GM23338 (cell line): ENCODE measurements at regions not wholly inside any gene's neighbourhood (a gene's known extent, or its start where the extent isn't known, plus 50 kb on each side); places are given as distances from the start of the nearest gene placed in this dataset.

Experiments used
- ATAC-seq: fragments of 200-7000 bp; cut with Tn5 transposase; 3 replicates; pipeline ENCODE4 v1.9.1; 2020
- DNase-seq: peaks from one replicate; pipeline ENCODE4 v3.0.0-alpha.2; 2015; ENCODE audit warnings: low spot score
- H2AFZ ChIP-seq: fragments of 200-600 bp; sonication (generic); 2 replicates; pipeline ENCODE4 v1.8.0; 2016; ENCODE audit warnings: antibody characterized with exemption, mild to moderate bottlenecking, moderate library complexity
- H3F3A ChIP-seq: fragments of 200-600 bp; sonication (generic); replicated peaks from 2 replicates; pipeline ENCODE4 v1.8.0; 2017; ENCODE audit warnings: antibody characterized with exemption, mixed run types, low read depth
- H3K27ac ChIP-seq: fragments of 200-600 bp; sonication (generic); 2 replicates; pipeline ENCODE4 v1.6.1; 2016; ENCODE audit warnings: low read depth
- H3K27me3 ChIP-seq: fragments of 200-600 bp; sonication (generic); 2 replicates; pipeline ENCODE4 v1.8.0; 2016; ENCODE audit warnings: mild to moderate bottlenecking, mixed run types, moderate library complexity; ENCODE audit not compliant: insufficient read depth
- H3K36me3 ChIP-seq: fragments of 200-600 bp; sonication (generic); 2 replicates; pipeline ENCODE4 v1.8.0; 2016; ENCODE audit warnings: mild to moderate bottlenecking; ENCODE audit not compliant: insufficient read depth
- H3K4me1 ChIP-seq: fragments of 200-600 bp; sonication (generic); 2 replicates; pipeline ENCODE4 v1.8.0; 2016; ENCODE audit warnings: mild to moderate bottlenecking, moderate library complexity; ENCODE audit not compliant: insufficient read depth
- H3K4me2 ChIP-seq: fragments of 200-600 bp; sonication (generic); 2 replicates; pipeline ENCODE4 v1.7.1; 2017; ENCODE audit warnings: mixed run types
- H3K4me3 ChIP-seq: fragments of 200-600 bp; sonication (generic); 2 replicates; pipeline ENCODE4 v1.6.1; 2016; ENCODE audit warnings: mixed run types
- H3K79me2 ChIP-seq: fragments of 200-600 bp; sonication (generic); replicated peaks from 2 replicates; pipeline ENCODE4 v1.8.0; 2017; ENCODE audit warnings: mild to moderate bottlenecking; ENCODE audit not compliant: insufficient read depth
- H3K9me2 ChIP-seq: fragments of 200-600 bp; sonication (generic); 2 replicates; pipeline ENCODE4 v1.8.0; 2017; ENCODE audit not compliant: insufficient read depth
- H4K20me1 ChIP-seq: fragments of 200-600 bp; sonication (generic); replicated peaks from 2 replicates; pipeline ENCODE4 v1.8.0; 2017; ENCODE audit warnings: mild to moderate bottlenecking; ENCODE audit not compliant: insufficient read depth
- H3K27ac Mint-ChIP-seq: 2 replicates; pipeline ENCODE4 v1.8.0; 2020; ENCODE audit warnings: inconsistent platforms, mild to moderate bottlenecking, moderate library complexity, mixed read lengths
- H3K27me3 Mint-ChIP-seq: 3 replicates; pipeline ENCODE4 v1.8.0; 2022; ENCODE audit warnings: low read depth, mild to moderate bottlenecking, moderate library complexity, mixed read lengths, inconsistent platforms; ENCODE audit not compliant: insufficient read depth, poor library complexity
- H3K36me3 Mint-ChIP-seq: 3 replicates; pipeline ENCODE4 v1.8.0; 2021; ENCODE audit warnings: low read depth, mild to moderate bottlenecking, inconsistent platforms, moderate library complexity, mixed read lengths
- H3K4me1 Mint-ChIP-seq: 3 replicates; pipeline ENCODE4 v1.8.0; 2020; ENCODE audit warnings: mild to moderate bottlenecking, inconsistent platforms, mixed read lengths
- H3K4me3 Mint-ChIP-seq: 3 replicates; pipeline ENCODE4 v1.8.0; 2021; ENCODE audit warnings: moderate library complexity, mild to moderate bottlenecking, inconsistent platforms, mixed read lengths
- H3K9me3 Mint-ChIP-seq: 3 replicates; pipeline ENCODE4 v1.8.0; 2020; ENCODE audit warnings: moderate library complexity, mild to moderate bottlenecking, inconsistent platforms, mixed read lengths
- CREB1 ChIP-seq: fragments of 250-450 bp; sonication (Bioruptor Pico); IDR thresholded peaks from 2 replicates; pipeline ENCODE4 v1.5.0; 2020; ENCODE audit warnings: low read depth, mild to moderate bottlenecking, moderate library complexity
- EZH2 ChIP-seq: fragments of 200-600 bp; sonication (generic); IDR thresholded peaks from one replicate; pipeline ENCODE4 v1.8.0; 2017; ENCODE audit warnings: antibody characterized with exemption, mild to moderate bottlenecking, low read depth; ENCODE audit not compliant: unreplicated experiment
- EZH2phosphoT487 ChIP-seq: fragments of 200-600 bp; sonication (generic); IDR thresholded peaks from one replicate; pipeline ENCODE4 v1.8.1; 2018; ENCODE audit warnings: antibody characterized with exemption; ENCODE audit not compliant: unreplicated experiment
- JUNB ChIP-seq: IDR thresholded peaks from one replicate; pipeline ENCODE4 v1.6.1; 2016; ENCODE audit warnings: antibody characterized with exemption; ENCODE audit not compliant: unreplicated experiment
- NANOG ChIP-seq: IDR thresholded peaks from 2 replicates; pipeline ENCODE4 v1.6.1; 2016; ENCODE audit warnings: antibody characterized with exemption, borderline replicate concordance
- POLR2AphosphoS5 ChIP-seq: IDR thresholded peaks from 2 replicates; pipeline ENCODE4 v1.6.1; 2016; ENCODE audit warnings: antibody characterized with exemption, low read depth
- ZNF114 ChIP-seq: fragments of 250-450 bp; sonication (Bioruptor Pico); IDR thresholded peaks from 2 replicates; pipeline ENCODE4 v1.5.0; 2020; ENCODE audit warnings: mild to moderate bottlenecking, moderate library complexity
- ZNF331 ChIP-seq: fragments of 250-450 bp; sonication (Bioruptor Pico); IDR thresholded peaks from 2 replicates; pipeline ENCODE4 v1.5.0; 2020; ENCODE audit warnings: low read depth, mild to moderate bottlenecking, moderate library complexity
- TF ChIP-seq, protein P1 (sequence below): IDR thresholded peaks from 2 replicates; pipeline ENCODE4 v1.6.1; 2016; ENCODE audit warnings: antibody characterized with exemption
- TF ChIP-seq, protein P2 (sequence below): fragments of 250-450 bp; sonication (Bioruptor Pico); IDR thresholded peaks from 2 replicates; pipeline ENCODE4 v1.5.0; 2020; ENCODE audit warnings: mild to moderate bottlenecking, moderate library complexity
- TF ChIP-seq, protein P3 (sequence below): IDR thresholded peaks from one replicate; pipeline ENCODE4 v1.6.1; 2018; ENCODE audit warnings: antibody characterized with exemption; ENCODE audit not compliant: unreplicated experiment

DNA sequence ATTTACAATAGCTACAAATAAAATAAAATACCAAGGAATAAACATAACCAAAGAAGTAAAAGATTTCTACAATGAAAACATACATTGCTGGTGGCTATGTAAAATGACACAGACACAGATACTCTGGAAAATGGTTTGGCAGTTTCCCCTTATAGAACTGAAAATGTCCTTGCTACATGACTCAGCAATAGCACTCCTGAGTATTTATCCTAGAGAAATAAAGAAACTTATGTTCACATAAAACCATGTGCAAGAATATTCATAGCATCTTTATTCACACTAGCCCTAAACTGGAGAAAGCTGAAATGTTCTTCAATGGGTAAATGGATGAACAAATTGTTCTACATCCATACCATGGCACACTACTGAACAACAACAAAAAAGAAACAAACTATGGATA lies 100.2 kb upstream of the RFC3 start:
- H3K27me3 Mint-ChIP-seq: no peaks in the 10 kb centered on the region
- no peaks in the 10 kb centered on the region for H3K27me3 ChIP-seq
- H3K4me3 Mint-ChIP-seq: no peak overlapping the region

DNA sequence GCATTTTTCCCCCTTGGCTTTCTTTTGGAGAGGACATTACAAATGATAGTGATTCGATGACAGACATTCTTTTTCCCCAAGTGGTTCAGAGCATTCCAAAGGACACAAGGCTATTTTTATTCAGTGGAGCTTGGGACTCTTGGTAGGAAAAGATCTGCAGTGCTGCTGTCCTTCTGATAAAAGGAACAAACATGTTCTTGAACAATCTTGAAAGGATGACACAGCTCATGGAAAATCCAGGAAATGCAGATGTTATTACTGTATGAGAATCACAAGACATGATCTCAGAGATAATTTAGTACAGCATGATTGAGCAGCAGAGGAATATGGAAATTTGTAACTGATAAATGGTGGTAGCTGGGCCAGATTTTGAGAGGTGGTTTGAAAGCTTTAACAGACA lies 96.2 kb upstream of the RFC3 start:
- Mint-ChIP-seq H3K9me3 (no peaks in the 10 kb centered on the region), H3K27me3 (no peaks in the 10 kb centered on the region), H3K36me3 (no peaks in the 10 kb centered on the region; the same call in 2 of the 3 replicates), H3K4me3 (no peak overlapping the region), H3K27ac (no peak overlapping the region), H3K4me1 (peaks cover 7% of the 10 kb centered on the region; the same call in 2 of the 3 replicates)
- Histone ChIP-seq H3F3A (no peaks in the 10 kb centered on the region), H3K27me3 (no peaks in the 10 kb centered on the region), H3K27ac (no peak overlapping the region), H3K36me3 (no peaks in the 10 kb centered on the region), H4K20me1 (no peaks in the 10 kb centered on the region), H3K9me2 (no peaks in the 10 kb centered on the region), H2AFZ (no peak overlapping the region), H3K4me3 (no peak overlapping the region), H3K79me2 (no peaks in the 10 kb centered on the region), H3K4me2 (no peak overlapping the region), H3K4me1 (no peaks in the 10 kb centered on the region)
- no peak for DNase-seq
- no peak for ATAC-seq
- TF ChIP-seq JUNB (no peak), ZNF331 (CRISPR knock-in tag) (no peak), EZH2phosphoT487 (no peak), POLR2AphosphoS5 (no peak), NANOG (no peak), EZH2 (no peak), ZNF114 (CRISPR knock-in tag) (no peak), CREB1 (CRISPR knock-in tag) (no peak)
- TF ChIP-seq, protein P1, sequence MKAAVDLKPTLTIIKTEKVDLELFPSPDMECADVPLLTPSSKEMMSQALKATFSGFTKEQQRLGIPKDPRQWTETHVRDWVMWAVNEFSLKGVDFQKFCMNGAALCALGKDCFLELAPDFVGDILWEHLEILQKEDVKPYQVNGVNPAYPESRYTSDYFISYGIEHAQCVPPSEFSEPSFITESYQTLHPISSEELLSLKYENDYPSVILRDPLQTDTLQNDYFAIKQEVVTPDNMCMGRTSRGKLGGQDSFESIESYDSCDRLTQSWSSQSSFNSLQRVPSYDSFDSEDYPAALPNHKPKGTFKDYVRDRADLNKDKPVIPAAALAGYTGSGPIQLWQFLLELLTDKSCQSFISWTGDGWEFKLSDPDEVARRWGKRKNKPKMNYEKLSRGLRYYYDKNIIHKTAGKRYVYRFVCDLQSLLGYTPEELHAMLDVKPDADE: no peak
- TF ChIP-seq, protein P2, sequence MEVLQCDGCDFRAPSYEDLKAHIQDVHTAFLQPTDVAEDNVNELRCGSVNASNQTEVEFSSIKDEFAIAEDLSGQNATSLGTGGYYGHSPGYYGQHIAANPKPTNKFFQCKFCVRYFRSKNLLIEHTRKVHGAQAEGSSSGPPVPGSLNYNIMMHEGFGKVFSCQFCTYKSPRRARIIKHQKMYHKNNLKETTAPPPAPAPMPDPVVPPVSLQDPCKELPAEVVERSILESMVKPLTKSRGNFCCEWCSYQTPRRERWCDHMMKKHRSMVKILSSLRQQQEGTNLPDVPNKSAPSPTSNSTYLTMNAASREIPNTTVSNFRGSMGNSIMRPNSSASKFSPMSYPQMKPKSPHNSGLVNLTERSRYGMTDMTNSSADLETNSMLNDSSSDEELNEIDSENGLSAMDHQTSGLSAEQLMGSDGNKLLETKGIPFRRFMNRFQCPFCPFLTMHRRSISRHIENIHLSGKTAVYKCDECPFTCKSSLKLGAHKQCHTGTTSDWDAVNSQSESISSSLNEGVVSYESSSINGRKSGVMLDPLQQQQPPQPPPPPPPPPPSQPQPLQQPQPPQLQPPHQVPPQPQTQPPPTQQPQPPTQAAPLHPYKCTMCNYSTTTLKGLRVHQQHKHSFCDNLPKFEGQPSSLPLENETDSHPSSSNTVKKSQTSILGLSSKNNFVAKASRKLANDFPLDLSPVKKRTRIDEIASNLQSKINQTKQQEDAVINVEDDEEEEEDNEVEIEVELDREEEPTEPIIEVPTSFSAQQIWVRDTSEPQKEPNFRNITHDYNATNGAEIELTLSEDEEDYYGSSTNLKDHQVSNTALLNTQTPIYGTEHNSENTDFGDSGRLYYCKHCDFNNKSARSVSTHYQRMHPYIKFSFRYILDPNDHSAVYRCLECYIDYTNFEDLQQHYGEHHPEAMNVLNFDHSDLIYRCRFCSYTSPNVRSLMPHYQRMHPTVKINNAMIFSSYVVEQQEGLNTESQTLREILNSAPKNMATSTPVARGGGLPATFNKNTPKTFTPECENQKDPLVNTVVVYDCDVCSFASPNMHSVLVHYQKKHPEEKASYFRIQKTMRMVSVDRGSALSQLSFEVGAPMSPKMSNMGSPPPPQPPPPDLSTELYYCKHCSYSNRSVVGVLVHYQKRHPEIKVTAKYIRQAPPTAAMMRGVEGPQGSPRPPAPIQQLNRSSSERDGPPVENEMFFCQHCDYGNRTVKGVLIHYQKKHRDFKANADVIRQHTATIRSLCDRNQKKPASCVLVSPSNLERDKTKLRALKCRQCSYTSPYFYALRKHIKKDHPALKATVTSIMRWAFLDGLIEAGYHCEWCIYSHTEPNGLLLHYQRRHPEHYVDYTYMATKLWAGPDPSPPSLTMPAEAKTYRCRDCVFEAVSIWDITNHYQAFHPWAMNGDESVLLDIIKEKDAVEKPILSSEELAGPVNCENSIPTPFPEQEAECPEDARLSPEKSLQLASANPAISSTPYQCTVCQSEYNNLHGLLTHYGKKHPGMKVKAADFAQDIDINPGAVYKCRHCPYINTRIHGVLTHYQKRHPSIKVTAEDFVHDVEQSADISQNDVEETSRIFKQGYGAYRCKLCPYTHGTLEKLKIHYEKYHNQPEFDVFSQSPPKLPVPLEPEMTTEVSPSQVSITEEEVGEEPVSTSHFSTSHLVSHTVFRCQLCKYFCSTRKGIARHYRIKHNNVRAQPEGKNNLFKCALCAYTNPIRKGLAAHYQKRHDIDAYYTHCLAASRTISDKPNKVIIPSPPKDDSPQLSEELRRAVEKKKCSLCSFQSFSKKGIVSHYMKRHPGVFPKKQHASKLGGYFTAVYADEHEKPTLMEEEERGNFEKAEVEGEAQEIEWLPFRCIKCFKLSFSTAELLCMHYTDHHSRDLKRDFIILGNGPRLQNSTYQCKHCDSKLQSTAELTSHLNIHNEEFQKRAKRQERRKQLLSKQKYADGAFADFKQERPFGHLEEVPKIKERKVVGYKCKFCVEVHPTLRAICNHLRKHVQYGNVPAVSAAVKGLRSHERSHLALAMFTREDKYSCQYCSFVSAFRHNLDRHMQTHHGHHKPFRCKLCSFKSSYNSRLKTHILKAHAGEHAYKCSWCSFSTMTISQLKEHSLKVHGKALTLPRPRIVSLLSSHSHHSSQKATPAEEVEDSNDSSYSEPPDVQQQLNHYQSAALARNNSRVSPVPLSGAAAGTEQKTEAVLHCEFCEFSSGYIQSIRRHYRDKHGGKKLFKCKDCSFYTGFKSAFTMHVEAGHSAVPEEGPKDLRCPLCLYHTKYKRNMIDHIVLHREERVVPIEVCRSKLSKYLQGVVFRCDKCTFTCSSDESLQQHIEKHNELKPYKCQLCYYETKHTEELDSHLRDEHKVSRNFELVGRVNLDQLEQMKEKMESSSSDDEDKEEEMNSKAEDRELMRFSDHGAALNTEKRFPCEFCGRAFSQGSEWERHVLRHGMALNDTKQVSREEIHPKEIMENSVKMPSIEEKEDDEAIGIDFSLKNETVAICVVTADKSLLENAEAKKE (CRISPR knock-in tag): no peak
- TF ChIP-seq, protein P3, sequence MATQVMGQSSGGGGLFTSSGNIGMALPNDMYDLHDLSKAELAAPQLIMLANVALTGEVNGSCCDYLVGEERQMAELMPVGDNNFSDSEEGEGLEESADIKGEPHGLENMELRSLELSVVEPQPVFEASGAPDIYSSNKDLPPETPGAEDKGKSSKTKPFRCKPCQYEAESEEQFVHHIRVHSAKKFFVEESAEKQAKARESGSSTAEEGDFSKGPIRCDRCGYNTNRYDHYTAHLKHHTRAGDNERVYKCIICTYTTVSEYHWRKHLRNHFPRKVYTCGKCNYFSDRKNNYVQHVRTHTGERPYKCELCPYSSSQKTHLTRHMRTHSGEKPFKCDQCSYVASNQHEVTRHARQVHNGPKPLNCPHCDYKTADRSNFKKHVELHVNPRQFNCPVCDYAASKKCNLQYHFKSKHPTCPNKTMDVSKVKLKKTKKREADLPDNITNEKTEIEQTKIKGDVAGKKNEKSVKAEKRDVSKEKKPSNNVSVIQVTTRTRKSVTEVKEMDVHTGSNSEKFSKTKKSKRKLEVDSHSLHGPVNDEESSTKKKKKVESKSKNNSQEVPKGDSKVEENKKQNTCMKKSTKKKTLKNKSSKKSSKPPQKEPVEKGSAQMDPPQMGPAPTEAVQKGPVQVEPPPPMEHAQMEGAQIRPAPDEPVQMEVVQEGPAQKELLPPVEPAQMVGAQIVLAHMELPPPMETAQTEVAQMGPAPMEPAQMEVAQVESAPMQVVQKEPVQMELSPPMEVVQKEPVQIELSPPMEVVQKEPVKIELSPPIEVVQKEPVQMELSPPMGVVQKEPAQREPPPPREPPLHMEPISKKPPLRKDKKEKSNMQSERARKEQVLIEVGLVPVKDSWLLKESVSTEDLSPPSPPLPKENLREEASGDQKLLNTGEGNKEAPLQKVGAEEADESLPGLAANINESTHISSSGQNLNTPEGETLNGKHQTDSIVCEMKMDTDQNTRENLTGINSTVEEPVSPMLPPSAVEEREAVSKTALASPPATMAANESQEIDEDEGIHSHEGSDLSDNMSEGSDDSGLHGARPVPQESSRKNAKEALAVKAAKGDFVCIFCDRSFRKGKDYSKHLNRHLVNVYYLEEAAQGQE: no peak

More for the DNA sequence above, 100.2 kb upstream of the RFC3 start:
- Histone ChIP-seq H3K4me3 (no peak overlapping the region), H3F3A (no peaks in the 10 kb centered on the region), H4K20me1 (no peaks in the 10 kb centered on the region), H3K36me3 (no peaks in the 10 kb centered on the region), H3K4me1 (no peaks in the 10 kb centered on the region), H3K79me2 (no peaks in the 10 kb centered on the region), H3K27ac (no peak overlapping the region), H2AFZ (no peak overlapping the region), H3K4me2 (no peak overlapping the region), H3K9me2 (no peaks in the 10 kb centered on the region)
- no peaks in the 10 kb centered on the region for H3K4me1 Mint-ChIP-seq
- ATAC-seq (no peak), DNase-seq (no peak)
- H3K27ac Mint-ChIP-seq: no peak overlapping the region
- no peak for TF ChIP-seq JUNB
- no peak for TF ChIP-seq ZNF331 (CRISPR knock-in tag)
- no peaks in the 10 kb centered on the region; the same call in 2 of the 3 replicates for H3K36me3 Mint-ChIP-seq
- H3K9me3 Mint-ChIP-seq: no peaks in the 10 kb centered on the region
